Stimulated activated CD8-positive, alpha-beta memory T cell treated with anti-CD3 and anti-CD28 coated beads, Interleukin-12 subunit alpha, Interleukin-12 subunit beta, amount 100 ng/mL, for 4 hours (primary cell): ENCODE measurements at regions not wholly inside any gene's neighbourhood (a gene's known extent, or its start where the extent isn't known, plus 50 kb on each side); places are given as distances from the start of the nearest gene placed in this dataset.

Experiments
- DNase-seq: peaks from one replicate; pipeline ENCODE4 v3.0.0-alpha.2; 2020; ENCODE audit warnings: low read depth

GRCh38 chr10:3482200-3482993, 302.6 kb downstream of the KLF6 start:
- no peak for DNase-seq

GRCh38 chr10:3481496-3481895, 303.5 kb downstream of the KLF6 start:
- DNase-seq: no peak

- DNase-seq: no peak
These were observed 304.1 kb downstream of the KLF6 start for GRCh38 chr10:3480990-3481315.

GRCh38 chr10:3480281-3480989, 304.6 kb downstream of the KLF6 start:
- DNase-seq: no peak

- no peak for DNase-seq
These were observed 306.2 kb upstream of the PITRM1 start for GRCh38 chr10:3478632-3479240.

- DNase-seq: no peak
These were observed 305.6 kb upstream of the PITRM1 start for GRCh38 chr10:3478153-3478552.

GRCh38 chr10:3477683-3478082, 305.1 kb upstream of the PITRM1 start:
- no peak for DNase-seq

- no peak for DNase-seq
These were observed 304.3 kb upstream of the PITRM1 start for GRCh38 chr10:3476640-3477448.

- no peak for DNase-seq
These were observed 303.6 kb upstream of the PITRM1 start for GRCh38 chr10:3476186-3476585.

- DNase-seq: no peak
These were observed 302.8 kb upstream of the PITRM1 start for GRCh38 chr10:3475367-3475766.

- no peak for DNase-seq
These were observed 301.7 kb upstream of the PITRM1 start for GRCh38 chr10:3474266-3474665.

GRCh38 chr10:3473271-3473670, 300.7 kb upstream of the PITRM1 start:
- no peak for DNase-seq

GRCh38 chr10:3472287-3473051, 299.9 kb upstream of the PITRM1 start:
- no peak for DNase-seq

- DNase-seq: no peak
These were observed 299.3 kb upstream of the PITRM1 start for GRCh38 chr10:3471927-3472286.

GRCh38 chr10:3471472-3471871, 298.9 kb upstream of the PITRM1 start:
- DNase-seq: no peak

- DNase-seq: no peak
These were observed 297.6 kb upstream of the PITRM1 start for GRCh38 chr10:3470191-3470590.

GRCh38 chr10:3469639-3470020, 297.0 kb upstream of the PITRM1 start:
- DNase-seq: no peak

GRCh38 chr10:3468919-3469638, 296.5 kb upstream of the PITRM1 start:
- no peak for DNase-seq

- no peak for DNase-seq
These were observed 294.7 kb upstream of the PITRM1 start for GRCh38 chr10:3467052-3467951.

GRCh38 chr10:3465406-3465891, 292.9 kb upstream of the PITRM1 start:
- DNase-seq: no peak
